Globus pallidus (tissue), 1 donor: ENCODE measurements at regions not wholly inside any gene's neighbourhood (a gene's known extent, or its start where the extent isn't known, plus 50 kb on each side); places are given as distances from the start of the nearest gene placed in this dataset.

Experiments
- DNase-seq: peaks from one replicate; pipeline ENCODE4 v3.0.0-alpha.2; 2015; ENCODE audit warnings: low spot score

DNA sequence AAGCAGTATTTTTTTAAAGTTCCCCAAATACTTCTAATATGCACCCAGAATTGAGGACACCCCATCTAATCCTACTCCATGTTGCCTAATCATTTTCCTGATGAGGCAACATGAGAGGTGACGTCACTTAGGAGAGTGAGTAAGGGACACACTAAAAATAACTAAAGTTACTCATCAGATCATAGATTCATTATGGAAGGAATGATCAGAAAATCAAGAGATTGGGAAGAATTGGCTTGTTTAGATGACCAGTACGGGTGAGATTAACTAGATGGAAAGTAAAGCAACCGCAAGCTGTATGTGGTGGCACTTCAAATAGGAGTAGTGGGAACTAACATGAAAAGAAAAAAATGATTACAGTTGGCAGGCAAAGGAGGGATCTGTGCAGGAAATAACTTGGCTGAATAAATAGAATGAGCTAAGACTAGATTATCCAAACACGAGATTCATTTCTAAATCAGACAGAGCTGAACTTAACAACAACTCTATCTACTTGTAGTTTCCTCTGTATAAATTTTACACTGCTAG, 61.4 kb upstream of the CXADR start:
- no peak for DNase-seq

DNA sequence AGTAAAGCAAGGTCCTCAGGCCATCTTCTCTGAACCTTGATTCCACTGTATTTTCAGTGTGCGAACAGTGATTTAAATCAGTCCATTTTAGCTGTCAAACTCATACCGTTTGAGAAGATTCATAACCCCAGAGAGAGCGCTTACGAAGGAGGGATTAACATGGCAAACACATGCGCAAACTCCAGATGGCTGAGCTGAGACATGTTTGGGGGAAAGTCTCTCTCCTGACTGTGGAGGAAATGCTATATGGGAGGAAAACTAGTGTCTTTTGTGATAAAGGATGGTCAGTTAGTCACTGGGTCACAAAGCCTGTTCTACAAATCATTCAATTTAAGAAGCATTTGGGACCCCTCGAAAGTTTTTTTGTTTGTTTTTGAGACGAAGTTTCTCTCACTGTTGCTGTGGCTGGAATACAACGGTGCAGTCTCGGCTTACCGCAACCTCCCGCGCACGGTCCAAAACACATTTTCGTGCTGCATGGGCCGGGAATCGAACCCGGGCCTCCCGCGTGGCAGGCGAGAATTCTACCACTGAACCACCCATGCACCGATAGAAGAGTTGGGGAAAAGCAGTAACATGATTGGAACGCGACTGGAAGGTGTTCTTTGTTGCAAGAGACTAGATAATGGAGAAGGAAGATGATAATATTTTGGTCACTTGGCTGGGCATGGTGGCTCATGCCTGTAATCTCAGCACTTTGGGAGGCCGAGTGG, 58.4 kb upstream of the CXADR start:
- peak; percentile 70 for DNase-seq

GRCh38 chr21:17455028-17455353, 57.9 kb upstream of the CXADR start:
- DNase-seq = no peak

GRCh38 chr21:17455451-17455850, 57.4 kb upstream of the CXADR start:
- DNase-seq = no peak

GRCh38 chr21:17458279-17458678, 54.6 kb upstream of the CXADR start:
- DNase-seq = no peak

DNA sequence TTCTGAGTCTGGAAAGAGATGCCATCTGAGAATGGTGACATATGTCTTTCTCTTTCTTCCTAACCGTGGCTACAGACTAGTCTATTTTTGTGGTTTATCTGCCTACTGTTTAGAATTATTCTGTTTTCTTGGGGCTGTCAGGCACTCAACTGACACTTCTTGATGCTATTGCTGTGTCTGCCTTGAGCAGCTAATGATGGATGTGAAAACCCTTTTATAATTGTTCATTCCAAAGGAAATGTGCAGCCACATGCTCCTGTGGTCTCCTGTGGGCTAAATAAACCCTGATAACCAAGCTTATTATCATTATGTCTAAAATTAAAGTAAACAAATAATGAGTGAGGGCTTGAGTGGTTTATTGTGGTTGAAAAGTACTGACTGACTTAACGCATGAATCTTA, 52.7 kb upstream of the CXADR start:
- DNase-seq = no peak

GRCh38 chr21:17461014-17461413, 51.8 kb upstream of the CXADR start:
- no peak for DNase-seq

GRCh38 chr21:17461582-17461981, 51.3 kb upstream of the CXADR start:
- DNase-seq = no peak

- no peak for DNase-seq
Observed at GRCh38 chr21:17462276-17462981, 50.4 kb upstream of the CXADR start.
